Thoracic aorta (tissue), 2 donors: ENCODE measurements at regions not wholly inside any gene's neighbourhood (a gene's known extent, or its start where the extent isn't known, plus 50 kb on each side); places are given as distances from the start of the nearest gene placed in this dataset.

Experiments
- ATAC-seq: fragments of 150-250 bp; one replicate; pipeline ENCODE4 v1.8.0; 2017; ENCODE audit warnings: low read depth; ENCODE audit not compliant: insufficient number of reproducible peaks, low FRiP score
- DNase-seq: peaks from one replicate; pipeline ENCODE4 v3.0.0-alpha.2; 2020; ENCODE audit warnings: low spot score
- H3K27ac ChIP-seq, 2 donors: fragments of 200-600 bp; sonication (generic); 1 replicate in 1 of 2; 2 replicates in 1 of 2; pipeline ENCODE4 v1.5.1; 2016; ENCODE audit warnings: mild to moderate bottlenecking in 2 of 2, moderate library complexity in 2 of 2
- H3K27me3 ChIP-seq: fragments of 200-600 bp; sonication (generic); replicated peaks from 2 replicates; pipeline ENCODE4 v1.6.0; 2016; ENCODE audit warnings: mild to moderate bottlenecking; ENCODE audit not compliant: insufficient read depth
- H3K36me3 ChIP-seq: fragments of 200-600 bp; sonication (generic); one replicate; pipeline ENCODE4 v1.5.1; 2016
- H3K4me1 ChIP-seq, 2 donors: fragments of 200-600 bp; sonication (generic); 1 replicate in 1 of 2; 2 replicates in 1 of 2; pipeline versions ENCODE4 v1.5.1 to v1.6.0; 2016; ENCODE audit warnings: low read depth in 2 of 2, mild to moderate bottlenecking in 1 of 2; ENCODE audit not compliant: control insufficient read depth in 1 of 2
- H3K4me3 ChIP-seq: fragments of 200-600 bp; sonication (generic); 2 replicates; pipeline ENCODE4 v1.5.1; 2016; ENCODE audit warnings: mild to moderate bottlenecking
- H3K9me3 ChIP-seq: fragments of 200-600 bp; sonication (generic); 2 replicates; pipeline ENCODE4 v1.5.1; 2016
- TF ChIP-seq, protein P1 (sequence below): fragments of 200-600 bp; sonication (generic); IDR thresholded peaks from one replicate; pipeline ENCODE4 v1.5.1; 2019; ENCODE audit warnings: antibody characterized with exemption

GRCh38 chr5:167303582-167303981 lies 987.9 kb upstream of the WWC1 start:
- H3K4me1 ChIP-seq = no peaks in the 10 kb centered on the region
- ATAC-seq = no peak
- no peak for DNase-seq

DNA sequence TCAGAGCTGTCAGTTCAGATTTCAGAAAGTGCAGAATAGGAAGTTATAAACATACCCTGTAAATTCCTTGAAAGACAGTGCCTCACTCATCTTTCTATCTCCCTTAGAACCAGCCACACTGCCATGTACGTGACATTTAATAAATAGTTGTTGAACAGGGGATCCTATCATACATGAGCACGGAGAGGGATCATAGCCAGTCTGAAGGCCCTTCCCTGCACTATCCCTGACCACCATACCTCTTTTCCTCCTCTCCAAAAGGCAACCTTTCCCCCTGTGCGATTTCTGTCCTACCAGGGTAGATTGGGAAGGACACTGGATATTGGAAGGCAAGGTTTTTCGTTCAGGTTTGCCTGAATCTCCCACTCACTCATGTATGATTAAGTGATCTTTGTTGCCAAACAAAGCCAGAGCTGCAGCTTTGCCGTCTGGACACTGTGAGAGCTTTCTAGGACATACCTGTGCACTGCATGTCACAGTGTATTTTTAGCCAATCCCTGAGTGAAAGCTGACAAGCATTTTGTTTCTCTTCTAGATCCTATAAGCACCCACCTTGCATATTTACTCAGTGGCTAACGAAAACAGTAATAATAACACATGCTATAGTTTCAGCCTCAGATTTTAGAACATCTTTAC lies 986.5 kb upstream of the WWC1 start:
- no peak for DNase-seq
- H3K4me3 ChIP-seq = no peak overlapping the region
- H3K9me3 ChIP-seq = no peaks in the 10 kb centered on the region
- H3K36me3 ChIP-seq = no peaks in the 10 kb centered on the region
- ATAC-seq = no peak
- TF ChIP-seq, protein P1, sequence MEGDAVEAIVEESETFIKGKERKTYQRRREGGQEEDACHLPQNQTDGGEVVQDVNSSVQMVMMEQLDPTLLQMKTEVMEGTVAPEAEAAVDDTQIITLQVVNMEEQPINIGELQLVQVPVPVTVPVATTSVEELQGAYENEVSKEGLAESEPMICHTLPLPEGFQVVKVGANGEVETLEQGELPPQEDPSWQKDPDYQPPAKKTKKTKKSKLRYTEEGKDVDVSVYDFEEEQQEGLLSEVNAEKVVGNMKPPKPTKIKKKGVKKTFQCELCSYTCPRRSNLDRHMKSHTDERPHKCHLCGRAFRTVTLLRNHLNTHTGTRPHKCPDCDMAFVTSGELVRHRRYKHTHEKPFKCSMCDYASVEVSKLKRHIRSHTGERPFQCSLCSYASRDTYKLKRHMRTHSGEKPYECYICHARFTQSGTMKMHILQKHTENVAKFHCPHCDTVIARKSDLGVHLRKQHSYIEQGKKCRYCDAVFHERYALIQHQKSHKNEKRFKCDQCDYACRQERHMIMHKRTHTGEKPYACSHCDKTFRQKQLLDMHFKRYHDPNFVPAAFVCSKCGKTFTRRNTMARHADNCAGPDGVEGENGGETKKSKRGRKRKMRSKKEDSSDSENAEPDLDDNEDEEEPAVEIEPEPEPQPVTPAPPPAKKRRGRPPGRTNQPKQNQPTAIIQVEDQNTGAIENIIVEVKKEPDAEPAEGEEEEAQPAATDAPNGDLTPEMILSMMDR = no peak
- H3K27ac ChIP-seq = no peak overlapping the region
- no peaks in the 10 kb centered on the region for H3K4me1 ChIP-seq
- H3K27me3 ChIP-seq = no peaks in the 10 kb centered on the region

More at GRCh38 chr5:167303582-167303981, 987.9 kb upstream of the WWC1 start:
- TF ChIP-seq, protein P1 = no peak
- H3K9me3 ChIP-seq = no peaks in the 10 kb centered on the region
- H3K4me3 ChIP-seq = no peak overlapping the region
- no peaks in the 10 kb centered on the region for H3K36me3 ChIP-seq
- H3K27me3 ChIP-seq = no peaks in the 10 kb centered on the region
- no peak overlapping the region for H3K27ac ChIP-seq

- no peaks in the 10 kb centered on the region for H3K4me1 ChIP-seq
- no peaks in the 10 kb centered on the region for H3K27me3 ChIP-seq
- TF ChIP-seq, protein P1 = no peak
- DNase-seq (no peak), ATAC-seq (no peak)
- H3K9me3 ChIP-seq = no peaks in the 10 kb centered on the region
- no peak overlapping the region for H3K27ac ChIP-seq
- no peak overlapping the region for H3K4me3 ChIP-seq
- no peaks in the 10 kb centered on the region for H3K36me3 ChIP-seq
Observed at GRCh38 chr5:167305591-167306213, 985.7 kb upstream of the WWC1 start.

- no peaks in the 10 kb centered on the region for H3K9me3 ChIP-seq
- no peak overlapping the region for H3K27ac ChIP-seq
- no peaks in the 10 kb centered on the region for H3K4me1 ChIP-seq
- DNase-seq (no peak), ATAC-seq (no peak)
- TF ChIP-seq, protein P1 = no peak
- no peak overlapping the region for H3K4me3 ChIP-seq
- H3K27me3 ChIP-seq = no peaks in the 10 kb centered on the region
- no peaks in the 10 kb centered on the region for H3K36me3 ChIP-seq
Observed at GRCh38 chr5:167307042-167307441, 984.4 kb upstream of the WWC1 start.

DNA sequence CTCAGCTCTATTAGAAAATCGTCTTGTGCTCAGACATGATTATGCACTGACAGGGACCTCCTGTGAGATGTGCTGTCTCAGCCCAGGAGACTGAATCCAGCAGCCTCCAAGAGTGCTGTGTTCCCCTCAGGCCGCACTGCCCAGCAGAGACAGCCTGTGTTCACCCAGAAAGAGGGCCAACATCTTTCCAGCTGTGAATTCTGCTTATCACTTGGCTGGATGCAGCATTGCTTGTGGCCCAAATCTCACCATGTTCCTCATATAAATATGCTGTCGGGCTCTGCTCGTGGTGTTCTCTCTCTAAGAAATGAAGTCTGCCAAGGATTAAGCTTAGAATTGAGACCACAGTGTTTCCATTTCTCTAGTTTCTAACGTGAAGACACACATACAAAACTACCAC lies 983.0 kb upstream of the WWC1 start:
- no peak for ATAC-seq
- TF ChIP-seq, protein P1 = no peak
- H3K27ac ChIP-seq = no peak overlapping the region

More for the DNA sequence above, 983.0 kb upstream of the WWC1 start:
- no peak for DNase-seq
- Histone ChIP-seq H3K4me3 (no peak overlapping the region), H3K27me3 (no peaks in the 10 kb centered on the region), H3K9me3 (no peaks in the 10 kb centered on the region), H3K36me3 (no peaks in the 10 kb centered on the region), H3K4me1 (no peaks in the 10 kb centered on the region)
